Lung (tissue), 11 donors: ENCODE measurements at regions not wholly inside any gene's neighbourhood (a gene's known extent, or its start where the extent isn't known, plus 50 kb on each side); places are given as distances from the start of the nearest gene placed in this dataset.

Experiments used
- ATAC-seq: fragments of 200-7000 bp; cut with Tn5 transposase; one replicate; pipeline ENCODE4 v1.9.1; 2020; ENCODE audit warnings: moderate number of reproducible peaks; ENCODE audit not compliant: insufficient read depth, low FRiP score
- DNase-seq, 3 donors: peaks; one replicate each; pipeline ENCODE4 v3.0.0-alpha.2; 2013 to 2017
- H3K27ac ChIP-seq, 2 donors: one replicate each; pipeline ENCODE4 v1.5.1; 2013; ENCODE audit warnings: mild to moderate bottlenecking in 2 of 2, moderate library complexity in 2 of 2, control low read depth in 1 of 2, inconsistent platforms in 1 of 2, low read depth in 1 of 2, low read length in 1 of 2
- H3K27me3 ChIP-seq, 3 donors: one replicate each; pipeline ENCODE4 v1.5.1; 2013; ENCODE audit warnings: low read length in 2 of 3; ENCODE audit not compliant: control insufficient read depth in 3 of 3, insufficient read depth in 3 of 3
- H3K36me3 ChIP-seq, 4 donors: one replicate each; pipeline ENCODE4 v1.5.1; 2013; ENCODE audit warnings: low read length in 4 of 4, mild to moderate bottlenecking in 1 of 4, moderate library complexity in 1 of 4; ENCODE audit not compliant: control insufficient read depth in 4 of 4, insufficient read depth in 4 of 4
- H3K4me1 ChIP-seq, 5 donors: one replicate each; pipeline ENCODE4 v1.5.1; 2013; ENCODE audit warnings: low read length in 5 of 5, mild to moderate bottlenecking in 2 of 5, moderate library complexity in 1 of 5; ENCODE audit not compliant: control insufficient read depth in 5 of 5, insufficient read depth in 5 of 5
- H3K4me3 ChIP-seq: one replicate; pipeline ENCODE4 v1.5.1; 2013; ENCODE audit warnings: mild to moderate bottlenecking, control low read depth, moderate library complexity
- H3K9ac ChIP-seq, 2 donors: one replicate each; pipeline ENCODE4 v1.5.1; 2013; ENCODE audit warnings: low read length in 2 of 2, control low read depth in 1 of 2; ENCODE audit not compliant: insufficient read depth in 1 of 2
- H3K9me3 ChIP-seq, 4 donors: one replicate each; pipeline ENCODE4 v1.5.1; 2013; ENCODE audit warnings: low read length in 3 of 4, mild to moderate bottlenecking in 1 of 4, moderate library complexity in 1 of 4; ENCODE audit not compliant: control insufficient read depth in 4 of 4, insufficient read depth in 3 of 4
- WGBS, 2 donors: extraction: QIAGEN DNeasy Blood & Tissue Kit; methylation state at CpG; one replicate each; pipeline ENCODE4 v1.1.7; 2013; 5-methylcytosine and 5-hydroxymethylcytosine counted together
- TF ChIP-seq, protein P1 (sequence below): IDR thresholded peaks from 2 replicates; pipeline ENCODE4 v1.5.1; 2012; ENCODE audit warnings: mild to moderate bottlenecking; ENCODE audit errors: control extremely low read depth, extremely low read depth
- donor health status: control.
- donor health status: control.
- donor health status: Bipolar disorder and iron deficiency.
- donor health status: healthy.
- donor health status: DM: yes; HTN: yes; CAD: no.

GRCh38 chr7:106795877-106796231 is 69.2 kb upstream of the PIK3CG start:
- peaks cover 0 to 1% (median 0%) of the 10 kb centered on the region in 5 donors for H3K4me1 ChIP-seq
- no peaks in the 10 kb centered on the region for H3K36me3 ChIP-seq
- peaks cover 0 to 2% (median 0%) of the 10 kb centered on the region in 4 donors for H3K9me3 ChIP-seq
- H3K27ac ChIP-seq: no peak overlapping the region
- TF ChIP-seq, protein P1, sequence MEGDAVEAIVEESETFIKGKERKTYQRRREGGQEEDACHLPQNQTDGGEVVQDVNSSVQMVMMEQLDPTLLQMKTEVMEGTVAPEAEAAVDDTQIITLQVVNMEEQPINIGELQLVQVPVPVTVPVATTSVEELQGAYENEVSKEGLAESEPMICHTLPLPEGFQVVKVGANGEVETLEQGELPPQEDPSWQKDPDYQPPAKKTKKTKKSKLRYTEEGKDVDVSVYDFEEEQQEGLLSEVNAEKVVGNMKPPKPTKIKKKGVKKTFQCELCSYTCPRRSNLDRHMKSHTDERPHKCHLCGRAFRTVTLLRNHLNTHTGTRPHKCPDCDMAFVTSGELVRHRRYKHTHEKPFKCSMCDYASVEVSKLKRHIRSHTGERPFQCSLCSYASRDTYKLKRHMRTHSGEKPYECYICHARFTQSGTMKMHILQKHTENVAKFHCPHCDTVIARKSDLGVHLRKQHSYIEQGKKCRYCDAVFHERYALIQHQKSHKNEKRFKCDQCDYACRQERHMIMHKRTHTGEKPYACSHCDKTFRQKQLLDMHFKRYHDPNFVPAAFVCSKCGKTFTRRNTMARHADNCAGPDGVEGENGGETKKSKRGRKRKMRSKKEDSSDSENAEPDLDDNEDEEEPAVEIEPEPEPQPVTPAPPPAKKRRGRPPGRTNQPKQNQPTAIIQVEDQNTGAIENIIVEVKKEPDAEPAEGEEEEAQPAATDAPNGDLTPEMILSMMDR: no peak
- H3K4me3 ChIP-seq: no peak overlapping the region
- ATAC-seq (no peak), DNase-seq (no peak)
- WGBS, 2 donors: 46 to 92% methylated on average over 1 of the region's 1 CpG
- H3K9ac ChIP-seq: no peak overlapping the region
- no peaks in the 10 kb centered on the region for H3K27me3 ChIP-seq

- H3K27ac ChIP-seq: no peak overlapping the region
- TF ChIP-seq, protein P1: no peak
- 96 to 100% methylated on average over 1 of the region's 1 CpG for WGBS, 2 donors
- peaks cover 0 to 1% (median 0%) of the 10 kb centered on the region in 5 donors for H3K4me1 ChIP-seq
- no peaks in the 10 kb centered on the region for H3K36me3 ChIP-seq
- H3K27me3 ChIP-seq: no peaks in the 10 kb centered on the region
- H3K9me3 ChIP-seq: peaks cover 0 to 2% (median 0%) of the 10 kb centered on the region in 4 donors
- DNase-seq (no peak), ATAC-seq (no peak)
- no peak overlapping the region for H3K9ac ChIP-seq
- H3K4me3 ChIP-seq: no peak overlapping the region
These were observed 67.1 kb upstream of the PIK3CG start for GRCh38 chr7:106797937-106798336.

DNA sequence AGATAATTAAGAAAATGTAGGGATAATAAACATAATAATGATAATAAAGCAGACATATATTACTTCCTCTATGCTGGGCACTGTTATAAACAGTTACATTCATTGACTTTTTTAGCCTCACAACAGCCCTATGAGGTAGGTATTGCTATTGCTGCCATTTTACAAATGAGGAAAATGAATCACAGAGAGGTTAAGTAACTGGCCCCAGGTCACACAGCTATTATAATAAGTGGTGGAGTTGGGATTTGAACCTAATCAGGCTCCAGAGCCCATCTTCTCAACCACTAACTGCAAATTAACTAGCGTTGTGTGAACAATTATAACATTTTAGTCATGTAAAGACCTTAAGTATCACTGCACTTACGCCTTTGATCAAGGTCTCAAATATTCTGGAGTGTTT is 62.5 kb upstream of the PIK3CG start:
- ATAC-seq: no peak
- H3K27me3 ChIP-seq: no peaks in the 10 kb centered on the region
- no peaks in the 10 kb centered on the region for H3K4me1 ChIP-seq
- TF ChIP-seq, protein P1: no peak
- 92 to 100% methylated on average over 2 of the region's 2 CpGs for WGBS, 2 donors
- H3K9ac ChIP-seq: no peak overlapping the region
- H3K27ac ChIP-seq: no peak overlapping the region
- H3K9me3 ChIP-seq: peaks cover 0 to 2% (median 0%) of the 10 kb centered on the region in 4 donors
- no peak for DNase-seq
- H3K4me3 ChIP-seq: no peak overlapping the region
- no peaks in the 10 kb centered on the region for H3K36me3 ChIP-seq

DNA sequence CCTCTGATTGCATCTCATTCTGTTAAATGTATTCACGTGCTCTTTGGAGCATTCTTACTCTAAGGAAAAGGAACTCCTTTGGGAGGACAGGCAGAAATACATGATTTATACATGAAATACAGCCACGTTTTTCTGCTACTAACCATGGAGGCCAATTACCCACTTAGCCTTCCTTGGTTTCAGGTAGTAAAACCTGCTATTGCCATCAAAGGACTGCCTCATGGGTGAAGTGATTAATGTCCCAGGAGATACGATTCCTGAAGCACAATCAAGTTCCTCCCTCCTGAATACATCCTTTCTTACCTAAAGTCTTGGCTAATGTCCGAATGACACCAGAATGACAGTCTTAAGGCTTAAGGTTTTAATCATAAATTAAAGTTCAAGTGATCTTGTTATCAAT is 58.5 kb upstream of the PIK3CG start:
- no peaks in the 10 kb centered on the region for H3K27me3 ChIP-seq
- ATAC-seq: no peak

More for the DNA sequence above, 58.5 kb upstream of the PIK3CG start:
- Histone ChIP-seq H3K9me3 (no peaks in the 10 kb centered on the region), H3K36me3 (no peaks in the 10 kb centered on the region), H3K4me3 (no peak overlapping the region), H3K9ac (no peak overlapping the region), H3K4me1 (no peaks in the 10 kb centered on the region), H3K27ac (no peak overlapping the region)
- TF ChIP-seq, protein P1: no peak
- WGBS, 2 donors: 78 to 83% methylated on average over 4 of the region's 4 CpGs
- DNase-seq: no peak
